Hepatic stellate cell (primary cell): ENCODE measurements at regions not wholly inside any gene's neighbourhood (a gene's known extent, or its start where the extent isn't known, plus 50 kb on each side); places are given as distances from the start of the nearest gene placed in this dataset.
"Not testable (repeated sequence)": the region's sequence is repeated elsewhere in the genome, so short reads cannot be mapped to it uniquely, and the experiment has no call there.

Source experiments
- DNase-seq: peaks from one replicate; pipeline ENCODE4 v3.0.0; 2011; ENCODE audit warnings: low spot score

DNA sequence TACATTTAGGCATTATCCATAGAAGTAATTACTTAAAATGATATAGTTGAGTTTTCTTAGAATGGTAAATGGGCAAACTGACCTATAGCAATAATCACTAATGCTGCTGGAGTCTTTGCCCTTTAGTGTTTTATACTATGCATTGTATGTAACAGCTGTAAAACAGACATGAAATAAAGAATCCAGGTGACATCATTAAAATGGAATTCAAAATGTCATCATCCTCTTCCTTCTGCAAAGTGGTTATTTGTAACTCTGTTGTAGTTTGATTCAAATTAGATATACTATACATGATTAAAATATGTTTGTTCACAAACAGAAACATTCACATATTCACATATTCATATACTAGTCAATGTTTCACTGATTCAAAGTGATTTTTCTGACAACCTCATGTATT is 598.8 kb downstream of the SLC16A7 start:
- no peak for DNase-seq

DNA sequence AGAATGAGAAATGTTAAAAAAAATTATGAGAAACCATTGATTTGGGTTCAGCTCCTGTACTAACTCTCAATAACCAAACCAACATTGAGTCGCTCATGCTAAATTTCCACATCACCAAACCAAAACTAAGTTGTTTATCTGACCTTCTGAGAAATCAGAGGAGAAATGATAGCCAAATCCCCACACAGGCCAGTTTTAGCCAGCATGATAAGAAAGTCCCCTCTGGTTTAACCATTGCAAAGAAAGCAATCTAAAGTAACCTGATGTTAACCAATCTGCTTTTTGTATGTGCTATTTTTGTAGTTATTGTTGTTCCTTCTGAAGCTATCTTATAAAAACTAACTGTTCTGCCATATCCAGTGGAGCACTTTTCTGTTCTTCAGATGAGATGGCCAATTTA is 599.7 kb downstream of the SLC16A7 start:
- DNase-seq = no peak

DNA sequence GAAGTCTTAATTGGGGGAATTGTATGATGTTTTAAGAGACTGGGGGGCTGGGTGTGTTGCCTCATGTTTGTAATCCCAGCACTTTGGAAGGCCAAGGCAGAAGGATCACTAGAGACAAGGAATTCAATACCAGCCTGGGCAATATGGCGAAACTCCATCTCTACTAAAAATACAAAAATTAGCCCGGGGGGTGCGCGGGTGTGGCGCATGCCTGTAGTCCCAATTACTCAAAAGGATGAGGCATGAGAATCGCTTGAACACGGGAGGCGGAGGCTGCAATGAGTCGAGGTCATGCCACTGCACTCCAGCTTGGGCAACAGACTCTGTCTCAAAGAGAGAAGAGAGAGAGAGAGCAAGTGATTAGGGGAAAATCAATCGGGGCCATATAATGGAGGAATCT is 600.5 kb downstream of the SLC16A7 start:
- DNase-seq = no peak

DNA sequence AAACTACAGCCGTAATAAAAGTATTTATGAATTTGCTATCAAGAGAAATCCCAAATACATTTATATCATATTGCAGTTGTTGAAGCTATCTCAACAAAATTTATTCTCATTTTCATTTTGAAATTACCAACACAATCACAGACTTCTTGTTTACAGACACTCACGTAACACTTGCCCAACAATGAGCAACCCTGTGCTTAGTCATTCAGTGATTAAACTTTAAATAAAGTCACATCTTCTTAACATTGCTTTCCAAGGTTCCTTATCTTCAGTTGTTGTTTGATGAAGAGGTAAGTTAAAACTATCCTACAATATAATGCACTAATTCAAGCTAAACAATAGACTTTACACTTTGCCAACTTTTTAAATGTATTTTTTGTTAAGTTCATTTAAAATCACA is 601.8 kb downstream of the SLC16A7 start:
- DNase-seq = no peak

DNA sequence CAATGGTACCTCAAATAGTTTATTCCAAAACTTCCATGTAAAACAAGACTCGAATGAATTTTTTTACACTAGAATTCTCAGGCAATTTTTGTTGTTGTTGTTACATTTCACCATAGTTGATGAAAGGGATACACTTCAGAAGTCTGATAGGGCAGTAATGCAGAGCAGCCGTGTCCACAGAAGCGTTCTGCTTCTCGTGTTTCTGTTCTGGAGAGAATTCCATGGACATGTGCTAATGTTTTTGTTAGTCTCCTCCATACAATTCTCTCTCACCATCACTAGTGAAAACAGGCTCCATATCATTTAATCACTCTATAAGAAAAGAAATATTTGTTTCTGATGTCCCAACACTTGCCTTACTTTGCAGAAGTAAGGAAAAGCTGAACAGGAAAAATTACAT is 606.1 kb downstream of the SLC16A7 start:
- peak; percentile 3 for DNase-seq

DNA sequence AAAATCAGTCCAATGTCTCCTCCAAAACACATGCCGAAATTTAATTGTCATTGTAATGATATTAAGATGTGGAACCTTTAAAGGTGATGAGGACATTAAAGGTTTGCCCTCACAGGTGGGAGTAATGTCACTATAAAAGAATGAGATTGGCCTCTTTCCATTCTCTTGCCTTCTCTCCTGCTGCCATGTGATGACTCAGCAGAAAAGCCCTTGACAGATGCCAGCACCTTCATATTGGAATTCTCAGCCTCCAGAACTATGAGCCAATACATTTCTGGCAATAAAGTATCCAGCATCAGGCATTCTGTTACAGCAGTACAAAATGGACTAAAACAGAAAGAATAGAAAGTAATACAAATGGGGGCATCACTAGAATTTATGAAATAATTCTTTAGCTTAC is 609.7 kb downstream of the SLC16A7 start:
- DNase-seq = no peak

DNA sequence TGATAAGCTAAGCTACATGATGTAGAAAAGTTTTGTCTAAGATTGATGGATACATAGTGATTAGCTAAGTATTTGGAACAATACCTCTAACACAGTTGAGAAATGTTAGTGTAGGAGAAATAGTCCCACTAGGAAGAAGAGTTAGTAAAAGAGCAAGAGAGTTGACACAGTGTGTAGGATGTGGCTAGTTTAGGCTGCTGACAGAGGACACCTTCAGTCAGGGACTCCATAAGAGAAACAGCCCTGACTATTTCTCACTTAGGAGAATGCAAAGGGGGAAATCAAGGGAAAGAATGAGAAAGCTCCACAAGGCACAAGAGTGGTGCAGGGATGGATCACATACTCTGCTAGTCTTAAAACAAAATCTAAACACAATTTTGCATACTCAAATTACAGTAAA is 613.7 kb downstream of the SLC16A7 start:
- DNase-seq = no peak

DNA sequence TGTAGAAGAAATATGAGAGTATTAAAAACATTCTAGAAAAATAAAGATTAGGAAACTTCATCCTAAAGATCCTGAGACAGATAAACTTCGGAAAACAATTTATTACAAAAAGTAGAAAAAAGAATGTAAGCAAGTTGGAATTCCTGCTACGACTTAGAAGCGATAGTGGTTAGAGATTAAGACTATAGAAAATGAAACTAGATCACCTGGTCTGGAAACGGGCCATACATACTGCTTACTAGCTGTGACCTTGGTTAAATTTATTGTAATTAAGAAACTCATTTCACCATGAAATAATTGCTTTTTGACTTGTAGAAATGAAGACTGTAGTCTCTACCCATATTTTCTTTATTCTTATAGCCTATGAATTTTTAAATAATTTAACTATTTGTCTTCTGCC is 614.1 kb downstream of the SLC16A7 start:
- DNase-seq = no peak

DNA sequence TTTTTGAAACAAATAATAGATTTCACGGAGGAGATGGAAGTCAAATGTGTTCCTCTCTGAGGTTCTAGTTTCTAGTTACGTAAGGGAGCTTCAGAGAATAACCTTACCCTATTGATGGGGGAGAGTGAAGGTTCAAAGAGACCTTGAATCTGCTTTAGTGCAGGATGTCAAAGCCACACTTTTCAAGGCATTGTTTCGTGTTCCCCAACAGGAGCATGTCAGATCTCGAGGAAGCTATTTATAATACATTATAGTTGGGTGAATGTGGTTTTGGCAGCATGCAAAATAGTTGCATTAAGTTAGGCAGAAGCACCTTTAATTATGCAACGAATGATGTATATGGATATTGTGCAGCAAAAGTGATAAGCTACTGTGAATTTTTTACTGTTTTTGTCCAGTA is 614.9 kb downstream of the SLC16A7 start:
- DNase-seq = no peak

DNA sequence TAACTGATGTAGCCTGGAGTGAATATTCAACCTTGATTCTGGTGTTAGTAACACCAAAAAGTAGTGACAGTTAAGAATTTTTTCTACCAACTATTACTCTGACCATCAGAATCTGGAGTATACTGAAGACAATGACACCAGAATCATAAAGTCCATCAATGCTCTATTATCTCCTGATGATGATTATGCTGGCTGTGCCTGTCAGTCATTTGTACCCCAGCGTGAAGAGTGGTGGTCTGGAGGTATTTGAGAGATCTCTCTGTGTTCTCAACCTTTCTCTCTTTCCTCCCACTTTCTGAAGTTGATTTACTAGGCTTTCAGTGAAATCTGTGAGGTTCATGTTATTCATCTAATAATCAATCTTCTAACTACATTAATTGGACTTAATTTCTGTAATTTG is 615.4 kb downstream of the SLC16A7 start:
- no peak for DNase-seq

DNA sequence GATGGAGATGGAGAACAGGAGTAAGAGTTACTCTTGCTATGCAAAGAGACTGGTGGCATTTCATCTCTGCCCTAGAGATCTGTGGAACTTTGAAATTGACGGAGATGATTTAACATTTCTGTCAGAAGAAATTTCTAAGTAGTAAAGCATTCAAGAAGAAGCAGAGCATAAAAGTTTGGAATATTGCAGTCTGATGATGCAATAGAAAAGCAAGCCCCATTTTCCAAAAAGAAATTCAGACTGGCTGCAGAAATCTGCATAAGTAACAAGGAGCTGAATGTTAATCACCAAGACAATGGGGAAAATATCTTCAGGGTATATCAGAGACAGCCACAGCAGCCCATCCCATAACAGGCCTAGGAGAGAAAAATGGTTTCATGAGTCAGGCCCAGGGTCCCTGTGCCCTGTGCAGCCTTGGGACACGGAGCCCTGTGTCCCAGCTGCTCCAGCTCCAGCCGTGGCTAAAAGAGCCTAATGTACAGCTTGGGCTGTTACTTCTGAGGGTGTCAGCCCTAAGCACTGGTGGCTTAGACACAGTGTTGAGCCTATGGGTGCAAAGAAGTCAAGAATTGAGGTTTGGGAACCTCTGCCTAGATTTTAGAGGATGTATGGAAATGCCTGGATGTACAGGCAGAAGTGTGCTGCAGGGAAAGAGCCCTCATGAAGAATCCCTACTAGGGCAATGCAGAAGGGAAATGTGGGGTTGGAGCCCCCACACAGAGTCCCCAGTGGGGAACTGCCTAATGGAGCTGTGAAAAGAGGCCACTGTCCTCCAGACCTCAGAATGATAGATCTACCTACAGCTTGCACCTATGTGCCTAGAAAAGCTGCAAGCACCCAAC is 616.6 kb downstream of the SLC16A7 start:
- DNase-seq = no peak

DNA sequence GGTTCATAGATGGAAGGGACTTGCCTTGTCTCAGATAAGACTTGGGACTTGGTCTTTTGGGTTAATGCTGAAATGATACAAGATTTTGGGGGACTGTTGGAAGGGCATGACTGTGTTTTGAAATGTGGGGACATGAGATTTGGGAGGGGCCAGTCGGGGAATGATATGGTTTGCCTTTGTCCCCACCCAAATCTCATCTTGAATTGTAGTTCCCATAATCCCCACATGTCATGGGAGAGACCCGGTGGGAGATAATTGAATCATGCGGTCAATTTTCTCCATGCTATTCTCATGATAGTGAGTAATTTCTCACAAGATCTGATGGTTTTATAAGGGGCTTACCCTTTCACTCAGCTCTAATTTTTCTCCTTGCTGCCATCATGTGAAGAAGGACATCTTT is 617.4 kb downstream of the SLC16A7 start:
- not testable (repeated sequence) for DNase-seq

DNA sequence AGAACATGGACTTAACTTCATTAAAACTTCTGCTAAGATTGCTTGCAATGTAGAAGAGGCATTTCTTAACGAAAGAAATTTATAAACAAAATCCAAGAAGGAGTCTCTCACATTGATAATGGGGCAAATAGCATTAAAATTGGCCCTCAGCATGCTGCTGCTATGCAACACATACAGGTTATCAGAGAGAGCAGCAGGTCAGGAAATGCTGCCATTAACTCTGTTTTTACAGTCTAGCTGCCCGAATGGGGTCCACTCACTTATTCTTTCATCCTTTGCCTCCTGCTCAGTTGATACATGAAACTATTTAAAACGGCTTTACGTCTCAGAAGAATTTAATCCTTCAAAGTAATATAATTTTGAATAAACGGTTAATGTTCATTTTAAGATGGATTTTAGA is 620.4 kb downstream of the SLC16A7 start:
- no peak for DNase-seq

DNA sequence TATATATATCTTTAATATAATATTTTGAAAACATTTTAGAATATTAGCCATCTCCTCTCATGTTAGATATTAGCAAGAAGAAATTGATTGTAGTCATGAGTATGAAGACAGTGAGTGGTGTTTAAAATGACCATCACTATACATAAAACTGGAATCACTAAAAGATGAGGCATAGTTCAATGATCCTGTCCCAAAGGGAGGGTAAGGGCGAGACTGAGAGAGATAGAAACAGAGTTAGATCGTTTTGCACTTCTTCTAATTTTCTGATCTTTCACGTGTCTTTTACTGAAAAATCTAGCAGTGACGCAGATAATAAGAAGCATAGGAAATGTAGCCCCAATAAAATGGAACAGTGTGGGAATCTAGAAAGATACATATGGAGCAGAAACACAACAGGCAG is 627.4 kb downstream of the SLC16A7 start:
- DNase-seq = no peak

DNA sequence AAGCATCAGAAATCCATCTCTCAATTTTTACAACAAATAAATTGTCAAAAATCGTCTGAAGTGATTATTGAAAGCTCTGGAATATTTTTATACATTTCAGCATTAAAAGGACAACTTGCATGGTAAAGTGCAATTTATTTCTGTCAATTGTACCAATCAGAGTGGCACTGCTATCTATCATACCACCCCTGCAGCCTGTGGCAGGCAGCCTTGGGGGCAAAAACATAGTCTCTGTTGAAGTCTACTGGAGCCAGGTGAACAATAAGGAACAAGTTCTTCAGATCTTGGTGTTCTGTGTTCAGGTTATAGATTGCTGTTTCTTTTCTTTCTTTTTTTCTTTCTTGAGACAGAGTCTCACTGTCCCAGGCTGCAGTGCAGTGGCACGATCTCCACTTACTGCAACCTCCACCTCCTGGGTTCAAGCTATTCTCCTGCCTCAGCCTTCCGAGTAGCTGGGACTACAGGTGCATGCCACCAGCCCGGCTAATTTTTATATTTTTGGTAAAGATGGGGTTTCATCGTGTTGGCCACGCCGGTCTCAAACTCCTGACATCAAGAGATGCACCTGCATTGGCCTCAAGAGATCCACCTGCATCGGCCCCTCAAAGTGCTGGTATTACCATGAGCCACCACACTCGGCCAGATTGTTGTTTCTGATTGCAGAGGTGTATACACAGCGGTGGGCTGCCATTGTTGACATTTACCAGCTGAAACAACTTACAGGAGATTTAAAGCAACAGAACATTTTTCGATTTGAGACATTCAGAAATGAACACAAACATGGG is 629.6 kb downstream of the SLC16A7 start:
- DNase-seq = no peak

DNA sequence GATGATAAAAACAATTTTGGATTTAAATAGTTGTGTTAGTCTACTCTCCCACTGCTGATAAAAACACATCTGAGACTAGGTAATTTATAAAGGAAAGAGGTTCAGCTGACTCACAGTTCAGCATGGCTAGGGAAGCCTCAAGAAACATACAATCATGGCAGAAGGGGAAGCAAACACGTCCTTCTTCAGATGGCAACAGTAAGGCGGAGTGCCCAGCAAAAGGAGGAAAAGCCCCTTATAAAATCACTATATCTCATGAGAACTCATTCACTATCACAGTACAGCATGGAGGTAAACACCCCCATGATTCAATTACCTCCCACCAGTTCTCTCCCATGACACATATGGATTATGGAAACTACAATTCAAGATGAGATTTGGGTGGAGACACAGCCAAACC is 632.1 kb downstream of the SLC16A7 start:
- no peak for DNase-seq

DNA sequence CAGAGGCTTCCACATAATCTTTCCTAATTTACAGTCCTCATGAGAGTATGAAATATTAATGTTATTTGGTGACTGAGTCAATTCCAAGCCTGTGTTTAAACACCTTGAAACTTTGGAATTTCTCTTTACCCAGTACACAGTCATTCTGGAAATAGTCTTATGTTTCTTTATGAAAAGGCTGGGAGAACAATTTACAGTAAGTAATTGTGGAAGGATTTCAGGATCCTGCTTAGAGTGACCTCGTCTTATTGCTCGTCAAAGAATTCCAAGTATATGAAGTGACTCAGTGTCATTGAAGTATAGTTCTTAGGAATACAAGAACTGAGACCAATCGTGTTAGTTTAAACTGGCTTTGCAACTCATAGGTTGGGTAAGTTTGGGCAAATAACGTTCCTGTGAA is 634.2 kb downstream of the SLC16A7 start:
- peak; percentile 2 for DNase-seq

DNA sequence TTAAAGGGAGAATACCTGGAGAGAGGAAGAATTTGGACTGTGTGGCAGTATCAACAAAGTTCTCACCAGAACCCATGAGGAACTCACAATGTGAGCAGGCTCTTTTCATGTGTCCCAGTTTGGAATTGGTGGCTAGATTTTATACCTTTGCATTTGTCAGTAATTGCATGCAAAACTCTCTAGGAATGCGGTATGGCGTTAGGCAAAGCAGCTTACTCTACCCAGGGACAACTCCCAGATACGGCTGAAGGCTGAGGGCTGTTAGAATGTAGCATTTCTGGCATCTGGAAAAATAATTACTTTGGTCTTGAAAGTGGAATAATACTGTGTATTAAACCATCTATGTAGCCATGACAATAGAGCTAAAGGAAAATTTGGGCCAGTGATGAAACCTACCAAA is 635.5 kb downstream of the SLC16A7 start:
- DNase-seq = no peak

DNA sequence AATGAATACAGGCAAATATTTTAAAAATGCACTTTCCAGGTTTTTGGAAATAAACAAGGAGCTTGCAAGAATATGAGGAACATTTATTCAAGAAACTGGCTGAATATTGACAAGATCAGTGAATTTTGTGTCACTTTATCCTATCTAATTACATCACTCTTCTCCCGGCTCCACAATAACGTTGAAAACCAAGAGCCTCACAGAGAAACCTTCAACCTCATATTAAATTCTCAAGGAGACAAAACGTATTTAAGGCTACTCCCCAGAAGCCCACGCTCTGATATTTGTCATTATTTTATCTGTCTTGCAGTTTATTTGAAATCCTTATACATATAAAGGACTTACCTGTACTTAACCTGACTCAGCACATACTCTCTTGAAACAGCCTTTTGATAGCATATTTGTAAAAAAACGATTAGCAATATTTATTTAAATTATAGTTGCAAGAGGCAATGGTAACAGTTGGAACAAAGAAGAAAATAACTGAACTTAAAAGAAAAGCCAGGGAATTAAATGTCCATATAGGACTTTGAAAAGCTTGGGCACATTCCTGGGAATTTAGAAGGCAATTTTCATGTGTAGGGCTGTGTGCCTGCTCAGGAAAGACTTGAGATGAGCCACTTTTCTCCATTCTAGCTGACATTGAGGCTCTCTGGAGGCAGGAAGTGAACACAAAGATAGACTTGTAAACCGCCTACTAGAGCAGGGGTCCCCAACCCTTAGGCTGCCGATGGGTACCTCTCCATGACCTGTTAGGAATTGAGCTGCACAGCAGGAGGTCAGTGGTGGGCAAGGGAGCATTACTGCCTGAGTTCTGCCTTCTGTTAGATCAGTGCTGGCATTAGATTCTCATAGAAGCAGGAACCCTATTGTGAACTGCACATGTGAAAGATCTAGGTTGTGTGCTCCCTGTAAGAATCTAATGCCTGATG is 636.4 kb downstream of the SLC16A7 start:
- DNase-seq = no peak

DNA sequence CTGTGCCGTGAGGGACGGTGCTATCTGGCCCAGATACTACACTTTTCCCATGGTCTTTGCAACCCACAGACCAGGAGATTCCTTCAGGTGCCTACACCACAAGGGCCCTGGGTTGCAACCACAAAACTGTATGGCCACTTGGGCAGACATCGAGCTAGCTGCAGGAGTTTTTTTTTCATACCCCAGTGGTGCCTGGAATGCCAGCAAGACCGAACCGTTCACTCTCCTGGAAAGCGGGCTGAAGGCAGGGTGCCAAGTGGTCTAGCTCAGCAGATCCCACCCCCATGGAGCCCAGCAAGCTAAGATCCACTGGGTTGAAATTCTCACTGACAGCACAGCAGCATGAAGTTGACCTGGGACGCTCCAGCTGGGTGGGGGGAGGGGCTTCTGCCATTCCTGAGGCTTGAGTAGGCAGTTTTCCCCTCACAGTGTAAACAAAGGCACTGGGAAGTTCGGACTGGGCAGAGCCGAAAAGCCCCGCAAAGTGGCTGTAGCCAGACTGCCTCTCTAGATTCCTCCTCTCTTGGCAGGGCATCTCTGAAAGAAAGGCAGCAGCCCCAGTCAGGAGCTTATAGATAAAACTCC is 638.9 kb downstream of the SLC16A7 start:
- DNase-seq = not testable (repeated sequence)

DNA sequence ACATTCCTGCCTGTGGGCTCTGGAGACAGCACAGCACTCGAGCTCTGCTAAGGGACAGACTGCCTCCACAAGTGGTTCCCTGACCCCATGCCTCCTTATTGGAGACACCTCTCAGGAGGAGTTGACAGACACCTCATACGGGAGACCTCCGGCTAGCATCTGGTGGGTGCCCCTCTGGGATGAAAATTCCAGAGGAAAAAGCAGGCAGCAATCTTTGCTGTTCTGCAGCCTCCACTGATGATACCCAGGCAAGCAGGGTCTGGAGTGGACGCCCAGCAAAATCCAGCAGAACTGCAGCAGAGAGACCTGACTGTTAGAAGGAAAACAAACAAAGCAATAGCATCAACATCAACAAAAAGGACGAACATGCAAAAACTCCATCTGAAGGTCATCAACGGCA is 639.4 kb downstream of the SLC16A7 start:
- DNase-seq = no peak

DNA sequence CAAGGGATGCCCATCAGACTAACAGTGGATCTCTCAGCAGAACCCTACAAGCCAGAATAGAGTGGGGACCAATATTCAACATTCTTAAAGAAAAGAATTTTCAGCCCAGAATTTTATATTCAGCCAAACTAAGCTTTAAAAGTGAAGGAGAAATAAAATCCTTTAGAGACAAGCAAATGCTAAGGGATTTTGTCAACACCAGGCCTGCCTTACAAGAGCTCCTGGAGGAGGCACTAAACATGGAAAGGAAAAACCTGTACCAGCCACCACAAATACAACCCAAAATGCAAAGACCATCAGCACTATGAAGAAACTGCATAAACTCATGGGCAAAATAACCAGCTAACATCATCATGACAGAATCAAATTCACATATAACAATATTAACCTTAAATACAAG is 640.6 kb downstream of the SLC16A7 start:
- not testable (repeated sequence) for DNase-seq
